HG03575 (cell line): ENCODE measurements at regions not wholly inside any gene's neighbourhood (a gene's known extent, or its start where the extent isn't known, plus 50 kb on each side); places are given as distances from the start of the nearest gene placed in this dataset.

ENCODE experiments used
- ATAC-seq: cut with Tn5 transposase; IDR thresholded peaks from one replicate; pipeline ENCODE4 v1.9.1; 2021; ENCODE audit not compliant: unreplicated experiment, insufficient number of reproducible peaks, low FRiP score; ENCODE audit errors: extremely low read depth

DNA sequence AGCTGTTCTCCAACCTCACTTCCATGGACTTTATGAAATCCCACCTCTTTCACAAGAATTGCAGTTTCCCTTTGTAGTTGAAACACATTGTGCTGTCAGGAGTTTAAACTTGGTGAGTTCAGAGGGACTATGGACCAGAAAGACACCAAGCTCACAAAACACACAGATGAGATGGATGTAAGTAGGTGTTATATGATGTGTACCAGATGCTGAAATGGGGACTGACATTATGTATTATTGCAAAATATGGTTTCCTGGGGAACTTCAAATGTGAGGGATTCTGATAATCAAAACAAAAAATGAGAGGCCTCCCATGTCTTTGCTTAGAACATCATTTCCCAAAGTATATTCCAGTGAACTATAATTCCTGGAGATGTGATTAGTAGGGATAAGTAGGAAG is 401.1 kb upstream of the ARID1B start:
- ATAC-seq = no peak

GRCh38 chr6:156359912-156360311 is 417.3 kb upstream of the ARID1B start:
- no peak for ATAC-seq

DNA sequence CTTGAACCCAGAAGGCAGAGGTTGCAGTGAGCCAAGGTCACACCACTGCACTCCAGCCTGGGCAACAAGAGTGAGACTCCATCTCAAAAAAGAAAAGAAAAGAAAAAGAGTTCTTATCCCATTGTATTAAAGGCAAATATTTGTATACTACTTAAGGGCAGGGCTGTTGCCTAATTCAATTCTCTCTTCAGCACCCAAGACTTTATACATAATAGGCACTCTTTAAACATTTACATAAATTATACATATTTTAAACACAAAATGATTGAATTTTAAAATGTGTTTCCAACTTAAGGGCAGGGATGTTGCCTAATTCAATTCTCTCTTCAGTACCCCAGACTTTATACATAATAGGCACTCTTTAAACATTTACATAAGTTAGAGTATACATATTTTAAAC is 424.3 kb upstream of the ARID1B start:
- no peak for ATAC-seq

GRCh38 chr6:156351346-156351966 is 425.7 kb upstream of the ARID1B start:
- ATAC-seq = no peak

- no peak for ATAC-seq
Observed at GRCh38 chr6:156350337-156350736, 426.8 kb upstream of the ARID1B start.

DNA sequence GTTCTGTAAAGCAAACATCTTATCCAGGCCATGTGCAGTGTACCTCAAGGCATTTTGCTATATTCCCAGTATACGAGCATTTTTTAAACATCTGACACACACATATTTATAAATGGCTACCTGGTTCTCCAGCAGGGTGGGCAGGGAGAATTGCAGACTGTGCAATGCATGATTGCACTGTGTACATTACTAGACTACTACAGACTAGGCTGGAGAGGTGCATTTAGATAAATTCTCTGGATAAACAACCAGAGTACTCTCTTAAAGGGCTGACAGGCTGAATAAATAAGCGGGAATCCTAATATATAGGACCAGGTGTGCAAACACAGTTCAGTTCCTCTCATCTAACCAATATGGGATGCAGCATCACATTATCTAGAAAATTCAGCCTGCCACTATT is 428.3 kb upstream of the ARID1B start:
- no peak for ATAC-seq

DNA sequence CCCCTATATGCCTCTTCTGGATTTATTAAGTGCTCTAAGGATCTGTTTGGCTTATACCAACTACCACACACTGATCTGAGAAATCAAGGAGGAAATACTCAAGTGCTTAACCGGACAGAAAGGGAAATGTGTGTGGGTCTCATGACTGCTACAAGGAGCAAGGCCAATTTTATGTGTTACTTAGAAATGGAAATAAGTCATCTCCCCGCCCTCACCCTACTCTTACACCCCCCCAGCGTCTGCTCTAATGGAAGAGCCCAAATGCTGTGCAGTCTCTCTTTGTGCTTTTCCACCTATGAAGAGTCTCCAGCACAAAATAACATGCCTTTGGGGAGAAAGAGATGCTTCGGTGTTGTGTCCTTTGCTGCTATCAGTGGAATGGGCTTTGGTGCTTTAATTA is 428.8 kb upstream of the ARID1B start:
- no peak for ATAC-seq

DNA sequence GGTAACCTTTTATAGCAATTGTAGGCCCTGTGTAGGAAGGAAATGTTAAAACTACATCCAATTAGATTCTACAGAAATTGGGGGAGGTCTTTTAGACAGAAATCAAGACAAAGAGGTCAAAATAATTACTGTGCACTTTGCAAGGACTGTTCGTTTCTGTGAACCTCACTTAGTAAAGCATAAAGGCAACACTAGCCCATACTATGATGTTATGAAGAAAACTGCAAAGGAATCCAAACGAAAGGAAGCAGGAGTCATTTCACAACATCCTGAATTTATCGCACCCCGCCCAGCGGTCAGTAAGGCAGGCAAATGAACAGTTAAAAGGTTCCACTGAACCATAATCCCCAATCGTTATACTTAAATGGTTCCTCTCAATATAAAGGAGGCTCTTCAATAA is 429.5 kb upstream of the ARID1B start:
- ATAC-seq = no peak

GRCh38 chr6:156347246-156347645 is 429.9 kb upstream of the ARID1B start:
- ATAC-seq = no peak

DNA sequence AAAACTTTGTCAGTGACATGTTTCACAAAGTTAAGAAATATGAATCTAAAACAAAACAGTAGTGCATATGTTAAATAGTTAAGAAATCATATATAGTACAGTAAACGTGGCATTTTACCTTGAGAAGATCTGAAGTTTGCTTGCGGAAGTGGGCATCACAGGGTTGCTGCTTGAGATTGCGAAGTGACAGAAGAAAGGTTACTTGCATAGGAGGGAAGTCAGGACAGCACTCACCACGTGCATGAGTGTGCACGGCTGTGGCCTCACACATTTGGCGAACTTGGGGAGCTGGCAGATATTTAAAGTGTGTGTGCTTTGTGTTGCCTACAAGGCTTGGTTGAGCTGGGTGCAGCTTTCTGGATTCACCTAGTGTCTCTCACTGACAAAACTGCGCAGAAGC is 431.5 kb upstream of the ARID1B start:
- no peak for ATAC-seq

GRCh38 chr6:156344491-156344890 is 432.7 kb upstream of the ARID1B start:
- ATAC-seq = no peak

GRCh38 chr6:156337801-156338200 is 439.4 kb upstream of the ARID1B start:
- no peak for ATAC-seq

- ATAC-seq = no peak
Observed at GRCh38 chr6:156336733-156337132, 440.4 kb upstream of the ARID1B start.

DNA sequence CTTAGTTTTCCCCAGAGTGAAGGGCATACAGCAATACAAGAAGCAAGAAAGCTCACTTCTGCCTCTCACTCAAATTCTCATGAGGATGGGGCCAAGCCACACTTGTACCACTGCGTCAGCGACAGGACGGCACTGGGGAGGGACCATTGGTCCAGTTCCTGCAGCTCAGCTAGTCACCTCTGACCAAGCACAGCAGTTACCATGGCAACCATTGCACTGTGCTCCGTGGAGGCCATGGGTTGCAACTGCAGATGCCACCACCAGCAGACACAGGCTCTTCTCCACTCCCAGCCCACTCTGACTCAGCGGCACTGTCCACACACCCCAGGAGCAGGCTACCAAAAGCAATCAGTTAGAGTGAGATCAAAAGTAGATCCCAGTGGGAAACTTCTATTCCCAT is 441.1 kb upstream of the ARID1B start:
- no peak for ATAC-seq

DNA sequence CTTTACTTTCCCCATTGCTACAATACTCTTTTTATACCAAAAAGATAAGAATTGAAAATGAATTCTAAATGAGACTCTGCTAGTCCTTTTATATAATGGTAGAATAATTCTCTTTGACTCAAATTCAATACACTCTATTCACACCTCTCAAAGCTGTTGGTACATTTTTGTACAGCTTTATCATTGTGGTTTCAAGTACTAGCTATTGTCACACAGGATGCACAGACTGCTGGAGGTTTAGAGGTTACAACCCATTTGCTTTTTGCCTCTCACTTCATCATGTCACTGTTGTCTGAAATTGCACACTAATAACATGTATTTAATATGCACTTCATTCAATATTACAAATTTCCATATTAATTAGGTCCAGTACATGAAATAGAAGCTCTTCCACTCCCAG is 442.2 kb upstream of the ARID1B start:
- ATAC-seq = no peak

- no peak for ATAC-seq
Observed at GRCh38 chr6:156319707-156320106, 457.5 kb upstream of the ARID1B start.

DNA sequence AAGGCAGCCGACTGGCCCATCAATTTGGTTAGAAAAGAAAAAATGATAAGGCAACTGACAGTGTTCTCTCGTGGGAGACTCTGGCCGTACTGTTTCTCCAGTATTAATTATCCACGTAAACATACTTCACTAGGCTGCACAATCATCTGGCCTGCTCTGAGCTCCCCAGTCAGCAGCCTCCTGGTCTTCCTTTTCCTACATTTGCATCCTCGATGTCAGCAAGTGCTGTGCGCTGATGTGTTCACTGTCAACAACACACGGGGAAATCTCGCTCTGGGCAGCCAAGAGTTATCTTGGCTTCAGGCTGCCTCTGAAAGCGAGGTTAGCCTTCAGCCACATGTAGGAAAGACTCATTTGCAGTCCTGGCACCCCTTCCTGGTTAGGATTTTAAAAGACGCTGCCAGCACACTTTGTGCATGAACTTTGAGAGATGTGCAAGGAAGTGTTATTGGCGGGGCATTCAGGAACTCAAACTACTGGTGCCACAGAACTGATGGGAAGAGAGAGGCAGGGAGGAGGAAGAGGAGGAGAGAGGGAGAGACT is 460.5 kb upstream of the ARID1B start:
- no peak for ATAC-seq

- no peak for ATAC-seq
Observed at GRCh38 chr6:156315146-156315545, 462.0 kb upstream of the ARID1B start.

DNA sequence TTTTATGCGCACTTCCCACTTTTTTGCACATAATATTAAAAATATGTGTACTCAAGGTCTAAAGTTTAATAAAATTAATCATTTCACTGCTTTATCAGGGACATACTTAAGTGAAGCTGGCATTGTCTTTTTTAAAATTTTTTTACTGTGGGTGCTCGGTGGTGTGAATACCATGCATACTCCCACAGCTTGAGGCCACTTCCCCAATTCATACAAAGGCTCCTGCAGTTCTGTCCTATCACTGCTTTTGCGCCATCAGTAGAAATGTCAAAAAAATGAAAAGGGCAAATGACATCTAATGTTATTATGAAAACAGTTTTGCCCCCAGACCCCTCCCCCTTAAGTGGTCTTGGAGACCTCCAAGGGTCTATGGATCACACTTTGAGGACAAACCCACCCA is 464.1 kb upstream of the ARID1B start:
- no peak for ATAC-seq

- no peak for ATAC-seq
Observed at GRCh38 chr6:156311291-156311690, 465.9 kb upstream of the ARID1B start.

DNA sequence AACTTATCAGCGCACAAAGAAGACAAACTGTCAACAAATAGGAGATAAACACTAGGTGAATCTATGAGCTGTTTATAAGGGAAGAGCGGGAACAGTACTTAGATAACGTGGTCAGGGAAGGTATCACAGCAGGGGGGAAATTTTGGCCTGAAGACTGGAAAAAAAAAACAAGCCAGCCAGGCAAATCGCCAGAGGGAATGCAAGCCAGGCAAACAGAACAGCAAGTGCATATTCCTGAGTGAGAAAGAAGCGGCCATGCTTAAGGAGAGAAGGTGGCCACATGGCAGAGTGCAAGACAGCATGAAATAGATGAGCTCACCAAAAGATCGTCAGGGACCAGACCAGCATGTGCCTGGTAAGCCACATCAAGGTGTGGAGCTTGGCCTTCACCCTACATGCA is 466.5 kb upstream of the ARID1B start:
- no peak for ATAC-seq
